ENCODE measurements at regions not wholly inside any gene's neighbourhood (a gene's known extent, or its start where the extent isn't known, plus 50 kb on each side); places are given as distances from the start of the nearest gene placed in this dataset.

DNA sequence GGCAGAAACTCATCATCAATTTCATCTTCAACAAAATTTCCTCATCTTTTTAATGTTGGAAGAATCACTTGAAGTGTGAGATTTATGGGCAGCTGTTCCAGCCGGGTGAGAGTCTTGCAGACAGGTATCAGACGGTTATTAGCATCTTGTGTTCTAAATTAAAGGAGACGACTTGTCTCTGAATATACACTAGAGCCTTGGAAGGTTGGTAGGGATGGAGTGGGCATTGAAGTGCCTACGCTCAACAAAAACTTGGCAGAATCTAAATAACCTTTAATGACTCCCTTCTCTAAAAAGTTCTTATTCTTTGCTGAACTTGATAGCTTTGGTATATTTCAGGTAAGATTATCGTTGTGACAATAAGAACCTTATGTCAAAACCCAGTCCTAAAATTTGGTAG, 111.5 kb upstream of the MAGI3 start:
- TF ChIP-seq PATZ1 (CRISPR knock-in tag; IDR thresholded peaks at IDR 0.05; ENCODE audit: borderline replicate concordance): no peak
- no peak for TF ChIP-seq ZC3H10 (CRISPR knock-in tag; IDR thresholded peaks at IDR 0.05)
- TF ChIP-seq RARB (CRISPR knock-in tag; IDR thresholded peaks at IDR 0.05): no peak
- TF ChIP-seq CSRNP3 (CRISPR knock-in tag; IDR thresholded peaks at IDR 0.05): no peak
- TF ChIP-seq PPARA (CRISPR knock-in tag; IDR thresholded peaks at IDR 0.05; ENCODE audit: borderline replicate concordance): no peak
- no peak for TF ChIP-seq ISL1 (CRISPR knock-in tag; IDR thresholded peaks at IDR 0.05)
- TF ChIP-seq SNAI2 (CRISPR knock-in tag; IDR thresholded peaks at IDR 0.05): no peak
- no peak for TF ChIP-seq BACH2 (CRISPR knock-in tag; IDR thresholded peaks at IDR 0.05; ENCODE audit: borderline replicate concordance)
- TF ChIP-seq CREB5 (CRISPR knock-in tag; IDR thresholded peaks at IDR 0.05; ENCODE audit: low read depth): no peak
- TF ChIP-seq TCF4 (CRISPR knock-in tag; IDR thresholded peaks at IDR 0.05; ENCODE audit: borderline replicate concordance): no peak
- no peak for TF ChIP-seq ZFP30 (CRISPR knock-in tag; IDR thresholded peaks at IDR 0.05)

All from SK-N-SH treated with all-trans-retinoic acid at 6 μM for 48 hours (cell line).